ENCODE measurements at regions not wholly inside any gene's neighbourhood (a gene's known extent, or its start where the extent isn't known, plus 50 kb on each side); places are given as distances from the start of the nearest gene placed in this dataset.
"Not testable (repeated sequence)": the region's sequence is repeated elsewhere in the genome, so short reads cannot be mapped to it uniquely, and the experiment has no call there.

- H3K27ac ChIP-seq = no peak overlapping the region
- TF ChIP-seq POLR2A (IDR thresholded peaks at IDR 0.05) = no peak
- TF ChIP-seq CTCF (IDR thresholded peaks at IDR 0.05) = no peak
- intact Hi-C loops (cut with DNase I) = no loop called here
- no peak overlapping the region for H3K4me3 ChIP-seq
- no peaks in the 10 kb centered on the region for H3K36me3 ChIP-seq
- no peak for DNase-seq
- no peaks in the 10 kb centered on the region for H3K27me3 ChIP-seq
- no peaks in the 10 kb centered on the region for H3K4me1 ChIP-seq
- 73 to 82% methylated on average over 5 of the region's 5 CpGs for WGBS, 2 donors
- H3K9me3 ChIP-seq = no peaks in the 10 kb centered on the region
Observed at GRCh38 chr17:27087935-27088766, 205.8 kb upstream of the WSB1 start.

- Histone ChIP-seq H3K27ac (no peak overlapping the region), H3K4me1 (no peaks in the 10 kb centered on the region), H3K9me3 (no peaks in the 10 kb centered on the region), H3K36me3 (no peaks in the 10 kb centered on the region), H3K27me3 (no peaks in the 10 kb centered on the region), H3K4me3 (no peak overlapping the region)
- intact Hi-C loops (cut with DNase I) = no loop called here
- DNase-seq = no peak
- 63 to 64% methylated on average over 8 of the region's 8 CpGs for WGBS, 2 donors
- TF ChIP-seq CTCF (IDR thresholded peaks at IDR 0.05) (no peak), POLR2A (IDR thresholded peaks at IDR 0.05) (no peak)
Observed at GRCh38 chr17:27088767-27089078, 205.2 kb upstream of the WSB1 start.

GRCh38 chr17:27089079-27089928, 204.6 kb upstream of the WSB1 start:
- DNase-seq; intact Hi-C loops (cut with DNase I); H3K27me3 ChIP-seq; H3K36me3 ChIP-seq; H3K9me3 ChIP-seq; H3K4me3 ChIP-seq; H3K4me1 ChIP-seq; H3K27ac ChIP-seq: not testable (repeated sequence)
- WGBS, 2 donors = 53 to 55% methylated on average over 17 to 19 of the region's 29 CpGs

- Histone ChIP-seq H3K27me3 (no peaks in the 10 kb centered on the region), H3K36me3 (no peaks in the 10 kb centered on the region), H3K4me3 (no peak overlapping the region), H3K9me3 (no peaks in the 10 kb centered on the region), H3K4me1 (no peaks in the 10 kb centered on the region), H3K27ac (no peak overlapping the region)
- DNase-seq = no peak
- TF ChIP-seq CTCF (IDR thresholded peaks at IDR 0.05) = no peak
- TF ChIP-seq POLR2A (IDR thresholded peaks at IDR 0.05) = no peak
- WGBS, 2 donors = 100% methylated on average over 1 of the region's 1 CpG; no CpG with 5 or more reads in 1 of the 2 donors
- intact Hi-C loops (cut with DNase I) = no loop called here
Observed at GRCh38 chr17:27089929-27090247, 204.0 kb upstream of the WSB1 start.

- H3K27ac ChIP-seq; H3K4me1 ChIP-seq; H3K27me3 ChIP-seq; H3K9me3 ChIP-seq; intact Hi-C loops (cut with DNase I); H3K4me3 ChIP-seq; DNase-seq; H3K36me3 ChIP-seq: not testable (repeated sequence)
- 67 to 69% methylated on average over 3 to 8 of the region's 10 CpGs for WGBS, 2 donors
Observed at GRCh38 chr17:27090450-27091042, 203.4 kb upstream of the WSB1 start.

- Histone ChIP-seq H3K27ac (no peak overlapping the region), H3K4me3 (no peak overlapping the region), H3K9me3 (no peaks in the 10 kb centered on the region), H3K27me3 (no peaks in the 10 kb centered on the region), H3K4me1 (no peaks in the 10 kb centered on the region), H3K36me3 (no peaks in the 10 kb centered on the region)
- TF ChIP-seq CTCF (IDR thresholded peaks at IDR 0.05) (no peak), POLR2A (IDR thresholded peaks at IDR 0.05) (no peak)
- intact Hi-C loops (cut with DNase I) = no loop called here
- WGBS, 2 donors = 87 to 89% methylated on average over 9 to 10 of the region's 11 CpGs
- DNase-seq = no peak
Observed at GRCh38 chr17:27091043-27091497, 202.8 kb upstream of the WSB1 start.

GRCh38 chr17:27094179-27094578, 199.7 kb upstream of the WSB1 start:
- DNase-seq; H3K27me3 ChIP-seq; intact Hi-C loops (cut with DNase I); H3K4me1 ChIP-seq; H3K36me3 ChIP-seq; H3K4me3 ChIP-seq; H3K9me3 ChIP-seq; H3K27ac ChIP-seq: not testable (repeated sequence)
- WGBS, 2 donors = 72 to 84% methylated on average over 1 of the region's 1 CpG

GRCh38 chr17:27095821-27096220, 198.1 kb upstream of the WSB1 start:
- H3K36me3 ChIP-seq; H3K27me3 ChIP-seq; H3K9me3 ChIP-seq; H3K4me3 ChIP-seq; H3K27ac ChIP-seq; intact Hi-C loops (cut with DNase I); DNase-seq; H3K4me1 ChIP-seq: not testable (repeated sequence)
- WGBS, 2 donors = 86 to 90% methylated on average over 4 of the region's 4 CpGs
